Fibroblast of villous mesenchyme (primary cell): ENCODE measurements at regions not wholly inside any gene's neighbourhood (a gene's known extent, or its start where the extent isn't known, plus 50 kb on each side); places are given as distances from the start of the nearest gene placed in this dataset.
"Not testable (repeated sequence)": the region's sequence is repeated elsewhere in the genome, so short reads cannot be mapped to it uniquely, and the experiment has no call there.

Experiments used
- DNase-seq: peaks from one replicate; pipeline ENCODE4 v3.0.0-alpha.2; 2010; ENCODE audit warnings: low read depth
- H3K4me3 ChIP-seq: 2 replicates; pipeline ENCODE4 v1.5.1; 2011; ENCODE audit warnings: low read depth, mild to moderate bottlenecking, low read length
- CTCF ChIP-seq: IDR thresholded peaks from 2 replicates; pipeline ENCODE4 v1.5.1; 2012; ENCODE audit warnings: low read depth, mild to moderate bottlenecking, low read length; ENCODE audit not compliant: insufficient read depth

GRCh38 chrY:16502733-16503214 lies 1377.2 kb downstream of the CDY2B start:
- DNase-seq: no peak
- H3K4me3 ChIP-seq: no peak overlapping the region
- no peak for TF ChIP-seq CTCF

GRCh38 chrY:16490706-16491105 lies 1389.3 kb downstream of the CDY2B start:
- H3K4me3 ChIP-seq: no peak overlapping the region
- no peak for TF ChIP-seq CTCF

GRCh38 chrY:16486696-16487215 lies 1393.3 kb downstream of the CDY2B start:
- no peak overlapping the region for H3K4me3 ChIP-seq
- no peak for TF ChIP-seq CTCF
- peak; percentile 62 for DNase-seq

More at GRCh38 chrY:16490706-16491105, 1389.3 kb downstream of the CDY2B start:
- no peak for DNase-seq

- no peak overlapping the region for H3K4me3 ChIP-seq
- no peak for TF ChIP-seq CTCF
- DNase-seq: peak; percentile 25
Observed at GRCh38 chrY:16480031-16480430, 1400.0 kb downstream of the CDY2B start.

- DNase-seq: peak; percentile 65
Observed at GRCh38 chrY:16474053-16474452, 1406.0 kb downstream of the CDY2B start.

DNA sequence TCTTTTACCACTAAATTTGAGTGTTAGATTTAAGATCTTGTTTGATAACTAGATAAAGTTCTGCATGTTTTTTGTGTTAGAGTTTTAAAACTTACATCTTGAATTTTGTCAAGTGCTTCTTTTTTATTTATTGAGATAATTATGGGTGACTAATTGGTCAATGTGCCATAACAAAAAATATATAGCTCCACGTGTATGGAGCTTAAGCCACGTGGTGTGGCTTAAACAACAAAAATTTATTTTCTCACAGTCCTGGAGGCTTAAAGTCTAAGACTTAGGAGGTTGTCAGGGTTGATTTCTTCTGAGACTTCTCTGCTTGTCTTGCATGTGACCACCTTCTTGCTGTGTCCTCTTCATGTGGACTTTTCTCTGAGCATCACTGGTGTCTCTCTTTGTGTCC lies 1425.2 kb downstream of the CDY2B start:
- TF ChIP-seq CTCF: no peak
- no peak for DNase-seq
- no peak overlapping the region for H3K4me3 ChIP-seq

More at GRCh38 chrY:16474053-16474452, 1406.0 kb downstream of the CDY2B start:
- no peak overlapping the region for H3K4me3 ChIP-seq
- no peak for TF ChIP-seq CTCF

DNA sequence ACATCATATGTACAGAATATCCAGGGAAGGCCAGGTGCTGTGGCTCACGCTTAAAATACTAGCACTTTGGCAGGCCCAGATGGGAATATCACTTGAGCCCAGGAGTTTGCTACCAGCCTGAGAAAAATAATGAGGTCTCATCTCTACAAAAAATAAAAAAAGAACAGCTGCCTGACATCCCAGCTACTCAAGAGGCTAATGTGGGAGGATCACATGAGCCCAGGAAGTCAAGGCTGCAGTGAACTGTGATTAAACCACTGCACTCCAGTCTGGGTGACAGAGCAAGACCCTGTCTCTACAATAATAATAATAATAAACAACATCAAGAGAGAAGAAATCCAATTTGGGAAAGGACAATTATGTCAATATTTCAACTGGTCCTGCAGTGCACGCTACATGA lies 1433.9 kb downstream of the CDY2B start:
- no peak for TF ChIP-seq CTCF
- H3K4me3 ChIP-seq: no peak overlapping the region
- DNase-seq: no peak

- DNase-seq, H3K4me3 ChIP-seq: not testable (repeated sequence)
Observed at GRCh38 chrY:16409206-16409923, 1470.7 kb downstream of the CDY2B start.

DNA sequence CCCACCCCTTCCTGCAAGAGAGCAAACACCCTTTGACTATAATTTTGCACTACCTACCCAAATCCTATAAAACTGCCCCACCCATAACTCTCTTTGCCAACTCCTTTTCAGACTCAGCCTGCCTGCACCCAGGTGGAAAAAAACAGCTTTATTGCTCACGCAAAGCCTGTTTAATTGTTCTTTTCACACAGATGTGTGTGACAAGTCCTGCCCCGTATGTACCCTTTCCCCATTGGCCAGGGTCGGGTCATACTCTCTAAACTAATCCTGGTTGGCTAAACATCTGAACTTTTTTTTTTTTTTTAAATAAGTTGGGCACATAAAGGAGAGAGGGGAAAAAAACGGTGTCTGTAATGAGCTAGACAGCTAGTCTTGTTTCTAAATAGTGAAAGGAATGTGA lies 1500.6 kb downstream of the CDY2B start:
- DNase-seq, H3K4me3 ChIP-seq: not testable (repeated sequence)

GRCh38 chrY:16341592-16341991 lies 1538.4 kb downstream of the CDY2B start:
- DNase-seq, H3K4me3 ChIP-seq: not testable (repeated sequence)
